Peyer's patch (tissue), 4 donors: ENCODE measurements at regions not wholly inside any gene's neighbourhood (a gene's known extent, or its start where the extent isn't known, plus 50 kb on each side); places are given as distances from the start of the nearest gene placed in this dataset.

Experiments
- DNase-seq, 3 donors: peaks; one replicate each; pipeline ENCODE4 v3.0.0-alpha.2; 2017 to 2019
- H3K27ac ChIP-seq, 4 donors: fragments of 200-600 bp; sonication (generic); one replicate each; pipeline ENCODE4 v1.5.1; 2016 to 2019
- H3K27me3 ChIP-seq, 2 donors: fragments of 200-600 bp; sonication (generic); one replicate each; pipeline ENCODE4 v1.5.1; 2019
- H3K36me3 ChIP-seq, 3 donors: fragments of 200-600 bp; sonication (generic); one replicate each; pipeline ENCODE4 v1.5.1; 2016 to 2019
- H3K4me1 ChIP-seq, 4 donors: fragments of 200-600 bp; sonication (generic); one replicate each; pipeline ENCODE4 v1.5.1; 2016 to 2019
- H3K4me3 ChIP-seq, 4 donors: fragments of 200-600 bp; sonication (generic); 1 replicate in 3 of 4; 2 replicates in 1 of 4; pipeline ENCODE4 v1.5.1; 2016 to 2019; ENCODE audit warnings: mild to moderate bottlenecking in 1 of 4
- H3K9me3 ChIP-seq, 4 donors: fragments of 200-600 bp; sonication (generic); one replicate each; pipeline ENCODE4 v1.5.1; 2016 to 2019; ENCODE audit warnings: mild to moderate bottlenecking in 1 of 4
- POLR2A ChIP-seq, 2 donors: fragments of 450-650 bp; IDR thresholded peaks; one replicate each; pipeline ENCODE4 v1.5.1; 2017; ENCODE audit warnings: antibody characterized with exemption in 2 of 2, mild to moderate bottlenecking in 2 of 2, moderate library complexity in 2 of 2
- TF ChIP-seq, protein P1 (sequence below), 6 experiments: fragments of 450-650 bp in 4 of 6; fragments of 200-600 bp in 2 of 6; sonication (generic) in 1 of 6; IDR thresholded peaks; one replicate each; pipeline ENCODE4 v1.5.1; 2017 to 2019; ENCODE audit warnings: antibody characterized with exemption in 6 of 6, mild to moderate bottlenecking in 3 of 6, moderate library complexity in 1 of 6

DNA sequence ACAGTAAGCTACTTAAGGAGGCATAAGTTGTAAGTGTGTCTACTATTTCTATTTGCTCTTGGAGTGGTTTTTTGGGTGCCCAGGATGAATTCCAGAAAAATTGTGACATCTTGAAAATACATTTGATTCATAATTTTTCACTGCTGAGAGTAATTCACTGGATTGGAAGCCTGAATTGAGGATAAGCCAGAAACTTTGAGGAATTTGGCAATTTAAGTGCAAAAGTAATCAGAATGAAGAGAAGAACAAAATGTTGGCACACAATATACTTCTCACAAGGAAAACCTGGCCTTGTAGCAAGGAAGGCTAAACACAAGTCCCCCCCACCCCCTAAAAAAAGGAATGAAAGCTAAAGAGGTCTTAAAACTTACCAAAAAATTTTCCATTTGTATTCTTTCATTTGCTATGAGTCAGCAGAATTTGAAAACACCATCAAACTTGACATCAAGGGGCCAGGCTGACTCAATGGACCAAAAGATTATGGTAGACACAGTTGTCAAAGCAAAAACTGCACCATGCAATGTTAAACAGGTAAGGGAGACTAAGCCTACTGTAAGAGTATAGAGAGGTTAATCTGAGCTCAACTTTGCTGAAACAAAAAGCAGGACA is 840.0 kb downstream of the FRK start:
- no peak overlapping the region for H3K27ac ChIP-seq
- H3K9me3 ChIP-seq: peaks cover 0 to 5% (median 0%) of the 10 kb centered on the region in 4 donors
- TF ChIP-seq, protein P1, sequence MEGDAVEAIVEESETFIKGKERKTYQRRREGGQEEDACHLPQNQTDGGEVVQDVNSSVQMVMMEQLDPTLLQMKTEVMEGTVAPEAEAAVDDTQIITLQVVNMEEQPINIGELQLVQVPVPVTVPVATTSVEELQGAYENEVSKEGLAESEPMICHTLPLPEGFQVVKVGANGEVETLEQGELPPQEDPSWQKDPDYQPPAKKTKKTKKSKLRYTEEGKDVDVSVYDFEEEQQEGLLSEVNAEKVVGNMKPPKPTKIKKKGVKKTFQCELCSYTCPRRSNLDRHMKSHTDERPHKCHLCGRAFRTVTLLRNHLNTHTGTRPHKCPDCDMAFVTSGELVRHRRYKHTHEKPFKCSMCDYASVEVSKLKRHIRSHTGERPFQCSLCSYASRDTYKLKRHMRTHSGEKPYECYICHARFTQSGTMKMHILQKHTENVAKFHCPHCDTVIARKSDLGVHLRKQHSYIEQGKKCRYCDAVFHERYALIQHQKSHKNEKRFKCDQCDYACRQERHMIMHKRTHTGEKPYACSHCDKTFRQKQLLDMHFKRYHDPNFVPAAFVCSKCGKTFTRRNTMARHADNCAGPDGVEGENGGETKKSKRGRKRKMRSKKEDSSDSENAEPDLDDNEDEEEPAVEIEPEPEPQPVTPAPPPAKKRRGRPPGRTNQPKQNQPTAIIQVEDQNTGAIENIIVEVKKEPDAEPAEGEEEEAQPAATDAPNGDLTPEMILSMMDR (IDR thresholded peaks at IDR 0.05): no peak
- no peak for DNase-seq
- H3K4me1 ChIP-seq: no peaks in the 10 kb centered on the region
- no peaks in the 10 kb centered on the region for H3K27me3 ChIP-seq
- no peak overlapping the region for H3K4me3 ChIP-seq
- no peaks in the 10 kb centered on the region for H3K36me3 ChIP-seq

DNA sequence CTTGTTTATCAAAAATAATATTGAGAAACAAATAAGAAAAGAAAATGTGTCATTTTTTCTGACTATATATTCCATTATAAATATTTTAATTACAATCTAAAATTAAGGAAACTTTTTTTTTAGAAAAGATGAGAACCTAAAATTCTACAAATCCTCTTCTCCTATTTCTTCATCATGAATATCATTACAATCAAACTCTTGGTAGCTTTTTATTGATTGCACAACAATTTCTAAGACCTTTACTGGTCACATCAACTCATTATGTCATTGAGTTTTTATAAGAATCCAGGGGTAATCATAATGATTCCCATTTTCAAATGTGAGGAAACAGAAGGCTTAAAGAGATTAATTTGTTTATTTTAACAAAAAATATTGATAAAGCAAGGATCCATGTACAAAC is 841.0 kb downstream of the FRK start:
- no peak for DNase-seq
- H3K36me3 ChIP-seq: no peaks in the 10 kb centered on the region
- H3K27ac ChIP-seq: no peak overlapping the region
- no peaks in the 10 kb centered on the region for H3K4me1 ChIP-seq
- H3K27me3 ChIP-seq: no peaks in the 10 kb centered on the region
- H3K4me3 ChIP-seq: no peak overlapping the region
- TF ChIP-seq, protein P1 (IDR thresholded peaks at IDR 0.05): no peak
- no peak for TF ChIP-seq POLR2A (IDR thresholded peaks at IDR 0.05)
- H3K9me3 ChIP-seq: peaks cover 0 to 5% (median 0%) of the 10 kb centered on the region in 4 donors

DNA sequence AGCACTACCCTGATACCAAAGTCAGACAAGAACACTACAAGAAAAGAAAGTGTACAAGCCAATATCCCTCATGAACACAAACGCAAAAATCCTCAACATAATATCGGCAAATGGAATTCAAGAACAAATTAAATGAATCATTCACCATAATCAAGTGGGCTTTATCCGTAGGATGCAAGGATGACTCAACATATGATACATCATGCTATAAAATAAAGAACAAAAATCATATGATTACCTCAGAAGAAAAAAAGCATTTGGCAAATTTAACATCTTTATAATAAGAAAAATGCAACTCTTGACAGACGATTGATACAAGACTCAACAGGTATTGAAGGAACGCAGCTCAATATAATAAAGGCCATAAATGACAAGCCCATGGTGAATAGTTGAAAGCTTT is 843.9 kb downstream of the FRK start:
- peaks cover 0 to 5% (median 0%) of the 10 kb centered on the region in 4 donors for H3K9me3 ChIP-seq
- H3K27me3 ChIP-seq: no peaks in the 10 kb centered on the region
- no peak for DNase-seq
- no peak overlapping the region for H3K4me3 ChIP-seq
- H3K4me1 ChIP-seq: no peaks in the 10 kb centered on the region
- H3K36me3 ChIP-seq: no peaks in the 10 kb centered on the region
- H3K27ac ChIP-seq: no peak overlapping the region
- TF ChIP-seq, protein P1 (IDR thresholded peaks at IDR 0.05): no peak
- TF ChIP-seq POLR2A (IDR thresholded peaks at IDR 0.05): no peak

DNA sequence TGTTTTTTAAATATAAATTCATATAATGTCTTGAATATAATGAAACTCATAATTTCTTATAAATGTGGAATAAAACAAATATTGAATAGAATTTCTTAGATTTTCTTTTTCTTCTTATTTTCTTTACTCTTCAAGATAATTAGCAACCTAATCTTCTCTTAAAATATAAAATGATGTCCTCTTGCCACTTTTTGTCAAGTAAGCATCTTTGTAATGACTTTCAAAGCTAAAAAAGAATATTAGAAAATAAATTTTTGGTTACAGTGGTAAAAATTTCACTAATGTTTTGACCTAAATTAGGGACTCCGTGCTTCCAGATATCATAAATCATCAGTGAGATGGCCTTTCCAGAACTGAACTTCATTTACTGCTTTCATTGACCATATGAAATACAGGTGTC is 846.4 kb downstream of the FRK start:
- Histone ChIP-seq H3K9me3 (peaks cover 0 to 5% (median 3%) of the 10 kb centered on the region in 4 donors), H3K36me3 (no peaks in the 10 kb centered on the region), H3K27ac (no peak overlapping the region), H3K4me3 (no peak overlapping the region), H3K4me1 (no peaks in the 10 kb centered on the region), H3K27me3 (no peaks in the 10 kb centered on the region)
- TF ChIP-seq, protein P1 (IDR thresholded peaks at IDR 0.05): no peak
- no peak for TF ChIP-seq POLR2A (IDR thresholded peaks at IDR 0.05)
- no peak for DNase-seq

DNA sequence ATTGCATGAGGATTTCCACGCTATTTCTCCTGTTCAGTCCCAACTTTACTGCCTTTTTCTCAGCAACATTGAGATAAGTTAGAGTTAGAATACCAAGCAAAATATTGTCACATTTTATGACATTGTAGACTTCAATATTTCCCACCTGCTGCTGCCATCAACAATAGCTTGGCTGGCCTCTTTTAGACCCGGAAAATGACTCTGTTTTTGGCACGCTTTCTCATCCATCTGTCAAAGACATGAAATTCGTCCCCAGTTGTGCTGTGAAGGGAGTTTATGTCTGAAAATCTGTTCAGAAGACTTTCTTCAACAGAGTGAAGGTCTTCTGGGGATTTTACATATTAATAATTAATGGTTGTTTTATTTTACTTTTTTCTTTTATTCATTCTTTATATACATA is 857.3 kb downstream of the FRK start:
- TF ChIP-seq, protein P1 (IDR thresholded peaks at IDR 0.05): no peak
- no peak for TF ChIP-seq POLR2A (IDR thresholded peaks at IDR 0.05)
- Histone ChIP-seq H3K36me3 (no peaks in the 10 kb centered on the region), H3K9me3 (no peaks in the 10 kb centered on the region), H3K4me1 (no peaks in the 10 kb centered on the region), H3K27ac (no peak overlapping the region), H3K27me3 (no peaks in the 10 kb centered on the region), H3K4me3 (no peak overlapping the region)
- DNase-seq: no peak
